Erythroblast (primary cell): ENCODE measurements at regions not wholly inside any gene's neighbourhood (a gene's known extent, or its start where the extent isn't known, plus 50 kb on each side); places are given as distances from the start of the nearest gene placed in this dataset.

ENCODE experiments used
- GATA1 ChIP-seq: IDR thresholded peaks from 2 replicates; pipeline ENCODE4 v1.6.1; 2011; ENCODE audit warnings: low read depth, mild to moderate bottlenecking, control low read depth, low read length, moderate library complexity
- POLR2A ChIP-seq: IDR thresholded peaks from 2 replicates; pipeline ENCODE4 v1.6.1; 2011; ENCODE audit warnings: mild to moderate bottlenecking, low read length

GRCh38 chr4:13955551-13955950 is 328.0 kb upstream of the BOD1L1 start:
- TF ChIP-seq POLR2A (no peak), GATA1 (no peak)
